ENCODE measurements at regions not wholly inside any gene's neighbourhood (a gene's known extent, or its start where the extent isn't known, plus 50 kb on each side); places are given as distances from the start of the nearest gene placed in this dataset.

DNA sequence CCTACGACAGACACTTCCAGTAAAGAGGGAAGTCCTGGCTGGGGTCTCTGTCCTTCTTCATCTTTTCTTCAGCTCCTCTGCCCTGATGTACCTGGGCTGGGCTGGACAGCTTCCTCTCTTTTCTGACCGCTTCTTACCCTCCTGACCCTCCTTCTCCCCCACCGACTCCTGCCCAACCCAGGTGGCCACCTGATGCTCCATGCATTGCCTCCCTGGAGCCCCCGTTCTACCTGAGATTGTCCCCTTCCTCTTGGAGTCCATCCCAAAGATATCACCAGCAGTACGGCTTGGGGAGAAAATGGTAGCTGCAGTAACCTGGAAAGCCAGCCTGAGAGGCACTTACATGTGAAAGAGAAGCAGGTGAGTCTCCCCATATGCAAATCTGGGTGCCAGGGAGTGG is 566.3 kb downstream of the TCERG1L start:
- DNase-seq (ENCODE audit: low read depth in 1 of 2, low spot score in 1 of 2) = no peak
- WGBS (ENCODE audit: missing lambda C conversion rate) = 0% methylated on average over 3 of the region's 5 CpGs
- no peaks in the 10 kb centered on the region for H3K9me3 ChIP-seq
- no peak overlapping the region for H3K27ac ChIP-seq
- CTCF ChIA-PET = interaction anchor here (1.0 kb wide), 1 partner anchor 11 kb away, joined by 3 read pairs; no protein-coding TSS in a partner anchor
- H3K4me3 ChIP-seq = no peak overlapping the region
- no peak for FAIRE-seq
- no peak overlapping the region for H3K4me2 ChIP-seq
- H3K4me1 ChIP-seq = no peaks in the 10 kb centered on the region
- POLR2A ChIA-PET = no interaction called here
- ATAC-seq = no peak
- TF ChIP-seq FOSB (CRISPR knock-in tag; IDR thresholded peaks at IDR 0.05) (no peak), HEYL (CRISPR knock-in tag; IDR thresholded peaks at IDR 0.05) (no peak), NPAS2 (CRISPR knock-in tag; IDR thresholded peaks at IDR 0.05; ENCODE audit: borderline replicate concordance) (no peak), KDM1A (IDR thresholded peaks at IDR 0.05; ENCODE audit: low read depth) (no peak), MYC (IDR thresholded peaks at IDR 0.05; ENCODE audit: borderline replicate concordance, low read length) (no peak), CHD2 (IDR thresholded peaks at IDR 0.05; ENCODE audit: low read length, partially characterized antibody) (no peak), JUNB (IDR thresholded peaks at IDR 0.05) (no peak), RARB (CRISPR knock-in tag; IDR thresholded peaks at IDR 0.05) (no peak), MAFK (IDR thresholded peaks at IDR 0.05; ENCODE audit: partially characterized antibody) (no peak), ZC3H11A (IDR thresholded peaks at IDR 0.05) (no peak), ZFP36 (IDR thresholded peaks at IDR 0.05; ENCODE audit: borderline replicate concordance, partially characterized antibody) (no peak), POLR2A (IDR thresholded peaks at IDR 0.05; ENCODE audit: low read length) (no peak), HOXA7 (CRISPR knock-in tag; IDR thresholded peaks at IDR 0.05) (no peak), RNF2 (IDR thresholded peaks at IDR 0.05; ENCODE audit: borderline replicate concordance, low read depth) (no peak), GATA3 (IDR thresholded peaks at IDR 0.05; ENCODE audit: borderline replicate concordance) (no peak), SMC3 (IDR thresholded peaks at IDR 0.05) (no peak), RCOR1 (IDR thresholded peaks at IDR 0.05; ENCODE audit: low read depth, low read length) (no peak), HOXB13 (CRISPR knock-in tag; IDR thresholded peaks at IDR 0.05; ENCODE audit: low read depth) (no peak)
- TF ChIP-seq, protein P1, sequence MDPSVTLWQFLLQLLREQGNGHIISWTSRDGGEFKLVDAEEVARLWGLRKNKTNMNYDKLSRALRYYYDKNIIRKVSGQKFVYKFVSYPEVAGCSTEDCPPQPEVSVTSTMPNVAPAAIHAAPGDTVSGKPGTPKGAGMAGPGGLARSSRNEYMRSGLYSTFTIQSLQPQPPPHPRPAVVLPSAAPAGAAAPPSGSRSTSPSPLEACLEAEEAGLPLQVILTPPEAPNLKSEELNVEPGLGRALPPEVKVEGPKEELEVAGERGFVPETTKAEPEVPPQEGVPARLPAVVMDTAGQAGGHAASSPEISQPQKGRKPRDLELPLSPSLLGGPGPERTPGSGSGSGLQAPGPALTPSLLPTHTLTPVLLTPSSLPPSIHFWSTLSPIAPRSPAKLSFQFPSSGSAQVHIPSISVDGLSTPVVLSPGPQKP (IDR thresholded peaks at IDR 0.05; ENCODE audit: low read depth, low read length) = no peak
- TF ChIP-seq, protein P2, sequence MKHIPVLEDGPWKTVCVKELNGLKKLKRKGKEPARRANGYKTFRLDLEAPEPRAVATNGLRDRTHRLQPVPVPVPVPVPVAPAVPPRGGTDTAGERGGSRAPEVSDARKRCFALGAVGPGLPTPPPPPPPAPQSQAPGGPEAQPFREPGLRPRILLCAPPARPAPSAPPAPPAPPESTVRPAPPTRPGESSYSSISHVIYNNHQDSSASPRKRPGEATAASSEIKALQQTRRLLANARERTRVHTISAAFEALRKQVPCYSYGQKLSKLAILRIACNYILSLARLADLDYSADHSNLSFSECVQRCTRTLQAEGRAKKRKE (CRISPR knock-in tag; IDR thresholded peaks at IDR 0.05; ENCODE audit: low read depth) = no peak

DNA sequence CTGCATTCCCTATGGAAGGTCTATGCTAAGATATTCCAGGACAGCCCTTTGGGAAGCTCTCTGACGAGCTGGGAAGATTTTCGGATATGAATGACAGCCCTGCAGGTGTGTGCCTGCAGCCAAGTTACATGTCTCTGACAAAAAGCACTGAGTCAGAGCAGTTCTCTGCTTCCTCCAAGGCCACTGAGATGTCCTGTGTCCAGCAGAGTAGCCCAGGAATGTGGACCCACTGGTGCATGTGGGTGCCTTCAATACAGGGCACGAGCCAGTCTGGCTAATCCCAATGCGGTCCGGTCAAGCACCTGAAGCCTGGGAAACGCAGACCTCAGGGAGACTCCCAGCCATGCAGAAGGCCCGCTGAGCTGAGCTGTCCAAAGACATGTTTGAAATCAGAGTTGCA is 565.7 kb downstream of the TCERG1L start:
- H3K4me2 ChIP-seq = no peak overlapping the region
- DNase-seq (ENCODE audit: low read depth in 1 of 2, low spot score in 1 of 2) (no peak), FAIRE-seq (no peak), ATAC-seq (no peak)
- H3K4me3 ChIP-seq = no peak overlapping the region
- 11% methylated on average over 7 of the region's 7 CpGs for WGBS (ENCODE audit: missing lambda C conversion rate)
- H3K27ac ChIP-seq = no peak overlapping the region
- POLR2A ChIA-PET = no interaction called here
- no peak for TF ChIP-seq KDM5A (IDR thresholded peaks at IDR 0.05)
- TF ChIP-seq PHF8 (IDR thresholded peaks at IDR 0.05; ENCODE audit: borderline replicate concordance, low read depth) = no peak
- no peak for TF ChIP-seq ZC3H11A (IDR thresholded peaks at IDR 0.05)
- TF ChIP-seq POLR2A (IDR thresholded peaks at IDR 0.05; ENCODE audit: low read length) = no peak
- TF ChIP-seq RNF2 (IDR thresholded peaks at IDR 0.05; ENCODE audit: borderline replicate concordance, low read depth) = no peak
- TF ChIP-seq CEBPB (IDR thresholded peaks at IDR 0.05) = no peak
- TF ChIP-seq HDAC2 (IDR thresholded peaks at IDR 0.05) = no peak
- TF ChIP-seq, protein P3, sequence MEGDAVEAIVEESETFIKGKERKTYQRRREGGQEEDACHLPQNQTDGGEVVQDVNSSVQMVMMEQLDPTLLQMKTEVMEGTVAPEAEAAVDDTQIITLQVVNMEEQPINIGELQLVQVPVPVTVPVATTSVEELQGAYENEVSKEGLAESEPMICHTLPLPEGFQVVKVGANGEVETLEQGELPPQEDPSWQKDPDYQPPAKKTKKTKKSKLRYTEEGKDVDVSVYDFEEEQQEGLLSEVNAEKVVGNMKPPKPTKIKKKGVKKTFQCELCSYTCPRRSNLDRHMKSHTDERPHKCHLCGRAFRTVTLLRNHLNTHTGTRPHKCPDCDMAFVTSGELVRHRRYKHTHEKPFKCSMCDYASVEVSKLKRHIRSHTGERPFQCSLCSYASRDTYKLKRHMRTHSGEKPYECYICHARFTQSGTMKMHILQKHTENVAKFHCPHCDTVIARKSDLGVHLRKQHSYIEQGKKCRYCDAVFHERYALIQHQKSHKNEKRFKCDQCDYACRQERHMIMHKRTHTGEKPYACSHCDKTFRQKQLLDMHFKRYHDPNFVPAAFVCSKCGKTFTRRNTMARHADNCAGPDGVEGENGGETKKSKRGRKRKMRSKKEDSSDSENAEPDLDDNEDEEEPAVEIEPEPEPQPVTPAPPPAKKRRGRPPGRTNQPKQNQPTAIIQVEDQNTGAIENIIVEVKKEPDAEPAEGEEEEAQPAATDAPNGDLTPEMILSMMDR (IDR thresholded peaks at IDR 0.05) = no peak
- TF ChIP-seq EHMT2 (IDR thresholded peaks at IDR 0.05; ENCODE audit: low read depth) = no peak
- no peak for TF ChIP-seq JUNB (IDR thresholded peaks at IDR 0.05)
- TF ChIP-seq, protein P4, sequence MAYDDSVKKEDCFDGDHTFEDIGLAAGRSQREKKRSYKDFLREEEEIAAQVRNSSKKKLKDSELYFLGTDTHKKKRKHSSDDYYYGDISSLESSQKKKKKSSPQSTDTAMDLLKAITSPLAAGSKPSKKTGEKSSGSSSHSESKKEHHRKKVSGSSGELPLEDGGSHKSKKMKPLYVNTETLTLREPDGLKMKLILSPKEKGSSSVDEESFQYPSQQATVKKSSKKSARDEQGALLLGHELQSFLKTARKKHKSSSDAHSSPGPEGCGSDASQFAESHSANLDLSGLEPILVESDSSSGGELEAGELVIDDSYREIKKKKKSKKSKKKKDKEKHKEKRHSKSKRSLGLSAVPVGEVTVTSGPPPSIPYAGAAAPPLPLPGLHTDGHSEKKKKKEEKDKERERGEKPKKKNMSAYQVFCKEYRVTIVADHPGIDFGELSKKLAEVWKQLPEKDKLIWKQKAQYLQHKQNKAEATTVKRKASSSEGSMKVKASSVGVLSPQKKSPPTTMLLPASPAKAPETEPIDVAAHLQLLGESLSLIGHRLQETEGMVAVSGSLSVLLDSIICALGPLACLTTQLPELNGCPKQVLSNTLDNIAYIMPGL (CRISPR knock-in tag; IDR thresholded peaks at IDR 0.05; ENCODE audit: borderline replicate concordance) = no peak
- no peak for TF ChIP-seq ESRRA (IDR thresholded peaks at IDR 0.05; ENCODE audit: borderline replicate concordance, low read length)
- H3K9me3 ChIP-seq = no peaks in the 10 kb centered on the region
- H3K4me1 ChIP-seq = no peaks in the 10 kb centered on the region
- CTCF ChIA-PET = interaction anchor here (1.0 kb wide), 1 partner anchor 10 kb away, joined by 3 read pairs; no protein-coding TSS in a partner anchor

Data from A549 (cell line).